ENCODE measurements at regions not wholly inside any gene's neighbourhood (a gene's known extent, or its start where the extent isn't known, plus 50 kb on each side); places are given as distances from the start of the nearest gene placed in this dataset.

DNA sequence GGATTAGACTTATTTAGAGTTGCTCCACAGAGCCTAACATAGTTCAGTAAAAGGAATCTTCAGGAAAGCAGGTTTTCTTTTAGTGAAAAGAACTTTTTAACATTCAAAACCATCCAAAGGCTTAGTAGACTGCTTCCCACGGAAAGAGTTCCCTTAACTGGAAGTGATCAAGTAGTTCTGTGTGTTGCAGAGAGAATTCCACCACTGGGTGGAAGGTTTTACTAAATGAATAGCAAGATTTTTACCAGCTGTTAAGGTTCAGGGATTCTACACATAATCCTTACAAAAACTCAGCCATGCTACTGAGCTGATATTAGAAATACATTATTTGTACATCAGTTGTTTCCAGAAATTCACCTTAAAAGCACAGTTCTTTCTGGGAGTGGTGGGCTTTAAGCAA lies 119.7 kb downstream of the GDAP2 start:
- no peak for DNase-seq

- DNase-seq = no peak
Measured at GRCh38 chr1:117810553-117810952, 118.9 kb downstream of the GDAP2 start.

- no peak for DNase-seq
Measured at GRCh38 chr1:117812869-117813511, 116.4 kb downstream of the GDAP2 start.

Data from activated naive CD4-positive, alpha-beta T cell treated with anti-CD3 and anti-CD28 coated beads, Interleukin-2, amount 50 U/mL, for 16 hours (primary cell).